Activated naive CD4-positive, alpha-beta T cell treated with anti-CD3 and anti-CD28 coated beads, Interleukin-2, amount 10 ng/mL, durations not matched to agents 7 days and 5 days (primary cell): ENCODE measurements at regions not wholly inside any gene's neighbourhood (a gene's known extent, or its start where the extent isn't known, plus 50 kb on each side); places are given as distances from the start of the nearest gene placed in this dataset.
"Not testable (repeated sequence)": the region's sequence is repeated elsewhere in the genome, so short reads cannot be mapped to it uniquely, and the experiment has no call there.

Source experiments
- CTCF ChIA-PET: fragments of 350-600 bp; sonication (Branson Sonifier 250); formaldehyde crosslinking; loops from one replicate; lab custom pipeline; 2021; ENCODE audit warnings: antibody characterized with exemption; lab: Charles Lee
- DNase-seq: peaks from one replicate; pipeline ENCODE4 v3.0.0-alpha.2; 2020
- H3K27ac Mint-ChIP-seq: one replicate; pipeline ENCODE4 v1.8.0; 2021; ENCODE audit warnings: mild to moderate bottlenecking, moderate library complexity, mixed read lengths
- H3K27me3 Mint-ChIP-seq: one replicate; pipeline ENCODE4 v1.8.0; 2021; ENCODE audit warnings: mild to moderate bottlenecking, mixed read lengths
- H3K36me3 Mint-ChIP-seq: one replicate; pipeline ENCODE4 v1.8.0; 2021; ENCODE audit warnings: mixed read lengths
- H3K4me1 Mint-ChIP-seq: one replicate; pipeline ENCODE4 v1.8.0; 2021; ENCODE audit warnings: mixed read lengths
- H3K4me3 Mint-ChIP-seq: one replicate; pipeline ENCODE4 v1.8.0; 2021; ENCODE audit warnings: mild to moderate bottlenecking, moderate library complexity, mixed read lengths
- H3K9me3 Mint-ChIP-seq: one replicate; pipeline ENCODE4 v1.8.0; 2021; ENCODE audit warnings: mixed read lengths

- CTCF ChIA-PET: interaction anchor here (1.4 kb wide), 1 partner anchor 11 kb away, joined by 4 read pairs; no protein-coding TSS in a partner anchor
Observed at GRCh38 chr15:58313304-58313703, 118.5 kb upstream of the LIPC start.

DNA sequence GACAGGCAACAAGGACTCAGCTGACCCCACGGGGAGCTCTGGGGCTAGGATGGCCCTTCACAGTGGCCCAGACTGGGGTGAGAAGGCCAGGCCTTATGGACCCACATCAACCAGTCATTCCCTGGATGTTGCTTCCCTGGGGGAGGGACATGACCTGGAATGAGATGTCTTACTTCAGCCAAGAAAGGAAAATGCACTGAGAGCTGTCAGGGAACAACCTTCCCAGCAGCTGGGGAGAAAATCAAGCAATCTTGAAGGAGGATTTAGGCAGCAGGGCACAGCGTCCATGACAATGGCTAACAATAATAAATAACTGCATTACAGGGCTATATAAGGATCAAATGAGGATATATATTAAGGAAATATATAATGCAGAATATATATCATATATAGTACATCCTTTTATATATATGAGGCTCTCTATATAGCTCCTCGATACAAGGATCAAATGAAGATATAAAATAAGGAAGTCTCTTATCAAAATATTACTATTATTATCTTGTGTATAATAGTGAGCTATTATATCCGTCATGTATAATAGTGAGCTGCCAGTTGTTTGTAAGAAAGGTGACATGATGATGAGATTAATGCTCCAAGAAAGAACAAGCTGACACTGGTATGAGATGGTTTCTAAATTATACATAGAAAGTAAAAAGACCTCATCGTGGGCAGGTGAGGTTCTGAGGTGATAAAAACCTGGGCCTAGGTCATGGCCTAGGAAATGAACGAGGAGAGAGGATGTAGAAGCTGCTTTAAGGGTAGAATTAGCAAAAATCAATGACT lies 117.8 kb upstream of the LIPC start:
- no peak overlapping the region for H3K4me3 Mint-ChIP-seq
- H3K27me3 Mint-ChIP-seq: no peaks in the 10 kb centered on the region
- no peaks in the 10 kb centered on the region for H3K36me3 Mint-ChIP-seq
- H3K27ac Mint-ChIP-seq: peak overlapping the region; percentile 91
- DNase-seq: no peak
- H3K4me1 Mint-ChIP-seq: peaks cover 28% of the 10 kb centered on the region
- H3K9me3 Mint-ChIP-seq: peaks cover 15% of the 10 kb centered on the region
- CTCF ChIA-PET: interaction anchor here (1.4 kb wide), 1 partner anchor 12 kb away, joined by 4 read pairs; no protein-coding TSS in a partner anchor

More at GRCh38 chr15:58313304-58313703, 118.5 kb upstream of the LIPC start:
- peaks cover 28% of the 10 kb centered on the region for H3K4me1 Mint-ChIP-seq
- no peaks in the 10 kb centered on the region for H3K27me3 Mint-ChIP-seq
- H3K4me3 Mint-ChIP-seq: no peak overlapping the region
- no peak for DNase-seq
- no peak overlapping the region for H3K27ac Mint-ChIP-seq
- peaks cover 15% of the 10 kb centered on the region for H3K9me3 Mint-ChIP-seq
- H3K36me3 Mint-ChIP-seq: no peaks in the 10 kb centered on the region

GRCh38 chr15:58314593-58315216 lies 117.1 kb upstream of the LIPC start:
- CTCF ChIA-PET: interaction anchor here (1.4 kb wide), 1 partner anchor 13 kb away, joined by 4 read pairs; no protein-coding TSS in a partner anchor
- peaks cover 15% of the 10 kb centered on the region for H3K9me3 Mint-ChIP-seq
- H3K27ac Mint-ChIP-seq: peak overlapping the region; percentile 91
- DNase-seq: no peak
- H3K36me3 Mint-ChIP-seq: no peaks in the 10 kb centered on the region
- H3K27me3 Mint-ChIP-seq: no peaks in the 10 kb centered on the region
- H3K4me3 Mint-ChIP-seq: no peak overlapping the region
- H3K4me1 Mint-ChIP-seq: peaks cover 28% of the 10 kb centered on the region

GRCh38 chr15:58318517-58318916 lies 113.3 kb upstream of the LIPC start:
- Mint-ChIP-seq H3K27me3 (no peaks in the 10 kb centered on the region), H3K4me3 (no peak overlapping the region), H3K27ac (no peak overlapping the region), H3K36me3 (no peaks in the 10 kb centered on the region), H3K4me1 (peaks cover 24% of the 10 kb centered on the region), H3K9me3 (peaks cover 17% of the 10 kb centered on the region)
- no peak for DNase-seq
- CTCF ChIA-PET: no interaction called here

DNA sequence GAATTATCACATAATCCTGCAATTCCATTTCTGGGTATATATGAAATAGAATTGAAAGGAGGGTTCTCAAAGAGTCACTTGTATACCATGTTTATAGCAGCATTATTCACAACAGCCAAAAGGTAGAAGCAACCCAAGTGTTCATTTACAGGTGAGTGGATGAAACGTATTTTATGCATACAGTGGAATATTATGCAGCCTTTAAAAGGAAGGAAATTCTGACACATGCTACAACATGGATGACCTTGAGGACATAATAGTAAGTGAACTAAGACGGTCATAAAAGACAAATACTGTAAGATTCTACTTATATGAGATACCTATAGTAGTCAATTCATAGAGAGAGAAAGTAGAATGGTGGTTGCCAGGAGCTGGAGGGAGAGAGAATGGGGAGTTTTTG lies 110.8 kb upstream of the LIPC start:
- H3K4me3 Mint-ChIP-seq: no peak overlapping the region

GRCh38 chr15:58322253-58322652 lies 109.5 kb upstream of the LIPC start:
- Mint-ChIP-seq H3K9me3 (peaks cover 7% of the 10 kb centered on the region), H3K27ac (no peak overlapping the region)
- CTCF ChIA-PET: no interaction called here

More for the DNA sequence above, 110.8 kb upstream of the LIPC start:
- Mint-ChIP-seq H3K9me3 (peaks cover 11% of the 10 kb centered on the region), H3K4me1 (peaks cover under 1% of the 10 kb centered on the region), H3K36me3 (no peaks in the 10 kb centered on the region), H3K27me3 (peaks cover 3% of the 10 kb centered on the region), H3K27ac (no peak overlapping the region)
- DNase-seq: no peak
- CTCF ChIA-PET: no interaction called here

GRCh38 chr15:58323321-58323720 lies 108.5 kb upstream of the LIPC start:
- H3K27me3 Mint-ChIP-seq, H3K4me3 Mint-ChIP-seq, DNase-seq, H3K36me3 Mint-ChIP-seq, H3K9me3 Mint-ChIP-seq, CTCF ChIA-PET, H3K4me1 Mint-ChIP-seq, H3K27ac Mint-ChIP-seq: not testable (repeated sequence)

More at GRCh38 chr15:58322253-58322652, 109.5 kb upstream of the LIPC start:
- no peaks in the 10 kb centered on the region for H3K4me1 Mint-ChIP-seq
- H3K27me3 Mint-ChIP-seq: peaks cover 6% of the 10 kb centered on the region
- DNase-seq: no peak
- peaks cover 1% of the 10 kb centered on the region for H3K36me3 Mint-ChIP-seq
- H3K4me3 Mint-ChIP-seq: no peak overlapping the region

DNA sequence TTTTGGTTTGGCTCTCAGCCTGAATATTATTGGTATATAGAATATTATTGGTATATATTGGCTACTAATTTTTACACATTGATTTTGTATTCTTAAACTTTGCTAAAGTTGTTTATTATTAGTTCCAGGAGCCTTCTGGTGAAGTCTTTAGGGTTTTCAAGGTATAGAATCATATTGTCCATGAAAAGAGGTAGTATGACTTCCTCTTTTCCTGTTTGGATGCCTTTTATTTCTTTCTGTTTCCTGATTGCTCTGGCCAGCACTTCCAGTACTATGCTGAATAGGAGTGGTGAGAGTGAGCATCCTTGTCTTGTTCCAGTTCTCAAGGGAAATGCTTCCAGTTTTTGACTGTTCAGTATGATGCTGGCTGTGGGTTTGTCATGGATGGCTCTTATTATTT lies 107.3 kb upstream of the LIPC start:
- Mint-ChIP-seq H3K36me3 (peaks cover 1% of the 10 kb centered on the region), H3K9me3 (peaks cover 7% of the 10 kb centered on the region), H3K27me3 (peaks cover 9% of the 10 kb centered on the region), H3K27ac (no peak overlapping the region), H3K4me3 (no peak overlapping the region), H3K4me1 (no peaks in the 10 kb centered on the region)
- DNase-seq: no peak
- CTCF ChIA-PET: no interaction called here

DNA sequence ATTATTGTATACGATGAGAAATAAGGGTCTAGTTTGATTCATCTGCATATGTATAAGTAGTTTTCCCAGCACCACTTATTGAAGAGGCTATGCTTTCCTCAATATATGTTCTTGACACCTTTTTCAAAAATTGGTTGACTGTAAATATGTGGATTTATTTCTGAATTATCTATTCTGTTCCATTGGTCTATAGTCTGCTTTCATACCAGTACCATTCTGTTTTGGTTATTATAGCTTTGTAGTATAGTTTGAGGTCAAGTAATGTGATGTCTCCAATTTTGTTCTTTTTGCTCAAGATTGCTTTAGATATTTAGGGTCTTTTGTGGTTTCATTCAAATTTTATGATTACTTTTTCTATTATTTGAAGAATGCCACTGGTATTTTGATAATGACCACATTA lies 103.8 kb upstream of the LIPC start:
- no peak for DNase-seq
- CTCF ChIA-PET: no interaction called here
- peaks cover 1% of the 10 kb centered on the region for H3K36me3 Mint-ChIP-seq
- peaks cover 28% of the 10 kb centered on the region for H3K4me1 Mint-ChIP-seq
- H3K27me3 Mint-ChIP-seq: peaks cover 12% of the 10 kb centered on the region
- no peak overlapping the region for H3K4me3 Mint-ChIP-seq
- peaks cover 5% of the 10 kb centered on the region for H3K9me3 Mint-ChIP-seq
- no peak overlapping the region for H3K27ac Mint-ChIP-seq

DNA sequence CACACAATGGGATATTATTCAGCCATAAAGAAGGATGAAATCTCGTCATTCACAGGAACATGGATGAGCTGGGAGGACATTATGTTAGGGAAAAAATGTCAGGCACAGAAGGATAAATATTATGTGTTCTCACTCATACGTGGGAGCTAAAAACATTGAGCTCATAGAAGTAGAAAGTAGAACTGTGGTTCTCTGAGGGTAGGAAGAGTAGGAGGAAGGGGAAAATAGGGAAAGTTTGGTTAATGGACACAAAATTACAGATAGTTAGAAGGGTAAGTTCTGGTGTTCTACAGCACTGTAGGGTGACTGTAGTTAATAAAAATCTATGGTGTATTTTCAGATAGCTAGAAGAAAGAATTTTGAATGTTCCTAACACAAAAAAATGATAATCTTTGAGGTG lies 102.6 kb upstream of the LIPC start:
- H3K27ac Mint-ChIP-seq: no peak overlapping the region
- H3K36me3 Mint-ChIP-seq: peaks cover 1% of the 10 kb centered on the region
- DNase-seq: no peak
- H3K4me3 Mint-ChIP-seq: no peak overlapping the region
- peaks cover 31% of the 10 kb centered on the region for H3K4me1 Mint-ChIP-seq
- peaks cover 12% of the 10 kb centered on the region for H3K27me3 Mint-ChIP-seq
- peaks cover 5% of the 10 kb centered on the region for H3K9me3 Mint-ChIP-seq
- CTCF ChIA-PET: no interaction called here

GRCh38 chr15:58329781-58330671 lies 101.8 kb upstream of the LIPC start:
- Mint-ChIP-seq H3K4me1 (peaks cover 31% of the 10 kb centered on the region), H3K27me3 (peaks cover 9% of the 10 kb centered on the region), H3K36me3 (peaks cover 1% of the 10 kb centered on the region), H3K4me3 (no peak overlapping the region), H3K27ac (no peak overlapping the region), H3K9me3 (peaks cover 5% of the 10 kb centered on the region)
- CTCF ChIA-PET: no interaction called here
- DNase-seq: no peak

GRCh38 chr15:58330741-58331559 lies 100.8 kb upstream of the LIPC start:
- H3K4me1 Mint-ChIP-seq: peaks cover 31% of the 10 kb centered on the region
- H3K27me3 Mint-ChIP-seq: peaks cover 9% of the 10 kb centered on the region
- DNase-seq: no peak
- peaks cover 5% of the 10 kb centered on the region for H3K9me3 Mint-ChIP-seq
- H3K36me3 Mint-ChIP-seq: peaks cover 1% of the 10 kb centered on the region
- H3K27ac Mint-ChIP-seq: peak overlapping the region; percentile 2
- CTCF ChIA-PET: no interaction called here
- H3K4me3 Mint-ChIP-seq: no peak overlapping the region

- H3K9me3 Mint-ChIP-seq: peaks cover 5% of the 10 kb centered on the region
- H3K36me3 Mint-ChIP-seq: peaks cover 1% of the 10 kb centered on the region
- peaks cover 9% of the 10 kb centered on the region for H3K27me3 Mint-ChIP-seq
- peaks cover 31% of the 10 kb centered on the region for H3K4me1 Mint-ChIP-seq
- CTCF ChIA-PET: interaction anchor here (1.2 kb wide), 1 partner anchor 38 kb away, joined by 3 read pairs; no protein-coding TSS in a partner anchor
- H3K4me3 Mint-ChIP-seq: no peak overlapping the region
- no peak for DNase-seq
- H3K27ac Mint-ChIP-seq: peak overlapping the region; percentile 2
Observed at GRCh38 chr15:58331560-58331912, 100.3 kb upstream of the LIPC start.
